Thyroid gland (tissue), 4 donors: ENCODE measurements at regions not wholly inside any gene's neighbourhood (a gene's known extent, or its start where the extent isn't known, plus 50 kb on each side); places are given as distances from the start of the nearest gene placed in this dataset.
A peak's percentile ranks its signal among the peaks of the same experiment; 100 is the strongest.

Source experiments
- DNase-seq, 2 donors: peaks; one replicate each; pipeline ENCODE4 v3.0.0-alpha.2; 2019
- H3K27ac ChIP-seq, 3 donors: fragments of 200-600 bp; sonication (generic); 1 replicate in 2 of 3; 2 replicates in 1 of 3; pipeline ENCODE4 v1.5.1; 2016 to 2019; ENCODE audit warnings: mild to moderate bottlenecking in 1 of 3, moderate library complexity in 1 of 3
- H3K27me3 ChIP-seq: fragments of 200-600 bp; sonication (generic); one replicate; pipeline ENCODE4 v1.5.1; 2019
- H3K36me3 ChIP-seq, 2 donors: fragments of 200-600 bp; sonication (generic); one replicate each; pipeline ENCODE4 v1.5.1; 2016 to 2019
- H3K4me1 ChIP-seq, 2 donors: fragments of 200-600 bp; sonication (generic); one replicate each; pipeline ENCODE4 v1.5.1; 2017 to 2019
- H3K4me3 ChIP-seq, 3 donors: fragments of 200-600 bp; sonication (generic); replicated peaks in 1 of 3; 1 replicate in 2 of 3; 2 replicates in 1 of 3; pipeline ENCODE4 v1.5.1; 2016; ENCODE audit warnings: mild to moderate bottlenecking in 1 of 3
- H3K9me3 ChIP-seq: fragments of 200-600 bp; sonication (generic); one replicate; pipeline ENCODE4 v1.5.1; 2017
- POLR2A ChIP-seq, 2 donors: fragments of 450-650 bp; IDR thresholded peaks; one replicate each; pipeline ENCODE4 v1.6.1; 2017; ENCODE audit warnings: antibody characterized with exemption in 2 of 2, mild to moderate bottlenecking in 2 of 2, moderate library complexity in 1 of 2
- WGBS, 2 donors: methylation state at CpG; one replicate each; pipeline ENCODE4 v1.1.5; 2017; 5-methylcytosine and 5-hydroxymethylcytosine counted together
- intact Hi-C: fragments of 100-400 bp; cut with DNase I; formaldehyde crosslinking; loops from one replicate; pipeline ENCODE4 v1.15.1; 2023
- TF ChIP-seq, protein P1 (sequence below), 6 experiments: fragments of 200-600 bp in 3 of 6; fragments of 450-650 bp in 3 of 6; sonication (generic) in 3 of 6; IDR thresholded peaks; one replicate each; pipeline ENCODE4 v1.5.1; 2016 to 2019; ENCODE audit warnings: antibody characterized with exemption in 6 of 6, mild to moderate bottlenecking in 2 of 6, inconsistent platforms in 1 of 6, moderate library complexity in 1 of 6

DNA sequence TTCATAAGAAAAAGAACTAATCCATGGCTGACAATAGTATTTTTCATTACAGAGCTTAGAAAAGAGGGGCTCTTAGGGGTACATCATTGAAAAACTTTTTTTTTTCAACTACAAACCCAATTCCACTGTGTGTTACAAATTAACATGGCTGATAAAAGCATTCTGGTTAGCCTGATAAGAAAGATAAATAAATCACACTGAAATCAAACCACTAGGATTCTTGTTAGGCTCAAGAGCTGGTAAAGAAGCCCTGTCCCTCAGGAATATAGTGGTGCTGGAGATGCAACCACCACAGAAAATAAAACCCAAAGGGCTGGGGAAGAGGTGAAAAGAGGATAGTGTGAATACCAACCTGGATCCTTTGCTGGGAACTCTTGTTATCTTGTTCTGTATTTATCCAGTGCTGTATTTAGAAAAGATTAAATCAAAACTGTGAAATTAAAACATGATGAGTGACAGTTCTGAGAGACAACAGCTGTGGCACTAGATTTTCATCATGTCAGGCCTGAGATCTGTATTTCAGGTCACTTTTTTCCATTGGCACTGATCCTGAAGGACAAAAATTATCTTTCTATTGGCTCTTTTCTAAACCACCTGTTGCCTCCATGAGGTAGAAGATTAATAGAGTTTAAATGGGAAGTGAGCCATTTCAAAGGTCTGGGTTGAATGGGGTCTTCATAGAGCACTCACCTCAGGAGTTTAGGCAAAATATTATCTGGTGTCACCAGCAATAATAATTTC lies 118.6 kb downstream of the ARRDC3 start:
- H3K4me1 ChIP-seq, result peaks cover 6 to 9% of the 10 kb centered on the region in 2 donors
- no peak for TF ChIP-seq POLR2A (IDR thresholded peaks at IDR 0.05)
- TF ChIP-seq, protein P1, sequence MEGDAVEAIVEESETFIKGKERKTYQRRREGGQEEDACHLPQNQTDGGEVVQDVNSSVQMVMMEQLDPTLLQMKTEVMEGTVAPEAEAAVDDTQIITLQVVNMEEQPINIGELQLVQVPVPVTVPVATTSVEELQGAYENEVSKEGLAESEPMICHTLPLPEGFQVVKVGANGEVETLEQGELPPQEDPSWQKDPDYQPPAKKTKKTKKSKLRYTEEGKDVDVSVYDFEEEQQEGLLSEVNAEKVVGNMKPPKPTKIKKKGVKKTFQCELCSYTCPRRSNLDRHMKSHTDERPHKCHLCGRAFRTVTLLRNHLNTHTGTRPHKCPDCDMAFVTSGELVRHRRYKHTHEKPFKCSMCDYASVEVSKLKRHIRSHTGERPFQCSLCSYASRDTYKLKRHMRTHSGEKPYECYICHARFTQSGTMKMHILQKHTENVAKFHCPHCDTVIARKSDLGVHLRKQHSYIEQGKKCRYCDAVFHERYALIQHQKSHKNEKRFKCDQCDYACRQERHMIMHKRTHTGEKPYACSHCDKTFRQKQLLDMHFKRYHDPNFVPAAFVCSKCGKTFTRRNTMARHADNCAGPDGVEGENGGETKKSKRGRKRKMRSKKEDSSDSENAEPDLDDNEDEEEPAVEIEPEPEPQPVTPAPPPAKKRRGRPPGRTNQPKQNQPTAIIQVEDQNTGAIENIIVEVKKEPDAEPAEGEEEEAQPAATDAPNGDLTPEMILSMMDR (IDR thresholded peaks at IDR 0.05), result no peak
- no peak overlapping the region for H3K4me3 ChIP-seq
- no peaks in the 10 kb centered on the region for H3K36me3 ChIP-seq
- H3K27me3 ChIP-seq, result no peaks in the 10 kb centered on the region
- no peaks in the 10 kb centered on the region for H3K9me3 ChIP-seq
- H3K27ac ChIP-seq, result no peak overlapping the region
- intact Hi-C loops, result no loop called here
- DNase-seq, result no peak

DNA sequence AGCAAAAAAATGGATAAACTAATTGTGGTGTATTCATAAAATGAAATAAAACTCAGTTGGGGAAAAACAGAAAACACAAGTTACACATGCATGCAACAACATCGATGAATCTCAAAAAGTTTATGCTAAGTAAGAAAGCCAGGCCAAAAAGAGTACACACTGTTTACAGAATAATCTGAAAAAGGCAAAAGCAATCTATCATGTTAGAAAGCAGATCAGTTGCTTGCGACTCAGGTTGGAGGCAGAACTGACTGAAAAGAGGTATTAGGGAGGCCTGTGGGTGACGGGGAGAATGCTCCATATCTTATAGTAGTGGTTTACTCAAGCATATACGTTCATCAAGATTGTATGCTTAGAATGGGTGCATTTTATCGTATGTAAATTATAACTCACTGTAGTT lies 119.2 kb downstream of the ARRDC3 start:
- TF ChIP-seq POLR2A (IDR thresholded peaks at IDR 0.05), result no peak
- TF ChIP-seq, protein P1 (IDR thresholded peaks at IDR 0.05), result no peak
- H3K36me3 ChIP-seq, result no peaks in the 10 kb centered on the region
- H3K4me3 ChIP-seq, result no peak overlapping the region
- H3K27me3 ChIP-seq, result no peaks in the 10 kb centered on the region
- peaks cover 6 to 9% of the 10 kb centered on the region in 2 donors for H3K4me1 ChIP-seq
- DNase-seq, result no peak
- 91 to 94% methylated on average over 5 of the region's 5 CpGs for WGBS, 2 donors
- intact Hi-C loops, result no loop called here
- H3K9me3 ChIP-seq, result no peaks in the 10 kb centered on the region
- H3K27ac ChIP-seq, result no peak overlapping the region

DNA sequence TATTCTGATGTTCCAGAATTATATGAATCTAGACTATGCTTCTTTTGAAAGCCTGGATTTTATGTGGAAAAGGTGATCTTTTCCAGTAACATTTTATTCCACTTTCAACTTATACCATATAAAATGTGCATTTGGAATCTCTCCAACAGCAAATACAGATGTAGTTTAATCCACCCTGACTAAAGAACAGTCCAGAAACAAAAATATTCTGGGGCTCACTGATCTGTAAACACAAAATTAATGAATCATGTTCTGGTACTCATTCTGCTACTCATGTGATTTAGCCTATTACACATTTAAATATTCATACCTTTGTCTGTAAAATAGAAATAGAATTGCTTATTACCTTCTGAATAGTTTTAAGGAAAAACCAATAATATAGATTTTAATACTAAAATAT lies 125.8 kb downstream of the ARRDC3 start:
- no peaks in the 10 kb centered on the region for H3K9me3 ChIP-seq
- H3K4me1 ChIP-seq, result peaks cover 16 to 23% of the 10 kb centered on the region in 2 donors
- H3K27me3 ChIP-seq, result no peaks in the 10 kb centered on the region
- H3K4me3 ChIP-seq, result no peak overlapping the region
- H3K36me3 ChIP-seq, result no peaks in the 10 kb centered on the region
- peak overlapping the region; percentile 91 to 95 (median 94) for H3K27ac ChIP-seq
- intact Hi-C loops, result no loop called here
- no peak for DNase-seq
- TF ChIP-seq, protein P1 (IDR thresholded peaks at IDR 0.05), result no peak
- TF ChIP-seq POLR2A (IDR thresholded peaks at IDR 0.05), result no peak

DNA sequence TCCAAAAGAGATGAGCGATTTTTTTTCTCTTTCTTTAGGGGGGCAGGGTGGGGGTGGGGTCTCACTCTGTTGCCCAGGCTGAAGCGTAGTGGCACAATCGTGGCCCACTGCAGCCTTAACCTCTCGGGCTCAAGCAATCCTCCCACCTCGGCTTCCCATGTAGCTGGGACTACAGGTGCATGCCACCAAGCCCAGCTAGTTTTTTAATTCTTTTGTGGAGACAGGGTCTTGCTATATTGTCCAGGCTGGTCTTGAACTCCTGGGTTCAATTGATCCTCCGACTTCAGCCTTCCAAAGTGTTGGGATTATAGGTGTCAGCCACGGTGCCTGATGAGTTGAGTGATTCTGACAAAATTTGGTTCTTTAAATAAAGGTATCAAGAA lies 127.0 kb downstream of the ARRDC3 start:
- peaks cover 16 to 27% of the 10 kb centered on the region in 2 donors for H3K4me1 ChIP-seq
- no peaks in the 10 kb centered on the region for H3K27me3 ChIP-seq
- no peaks in the 10 kb centered on the region for H3K36me3 ChIP-seq
- intact Hi-C loops, result no loop called here
- peak overlapping the region; percentile 91 to 95 (median 94) for H3K27ac ChIP-seq
- H3K4me3 ChIP-seq, result no peak overlapping the region
- TF ChIP-seq, protein P1 (IDR thresholded peaks at IDR 0.05), result no peak
- TF ChIP-seq POLR2A (IDR thresholded peaks at IDR 0.05), result no peak
- WGBS, 2 donors, result 82 to 86% methylated on average over 7 of the region's 7 CpGs
- no peaks in the 10 kb centered on the region for H3K9me3 ChIP-seq
- no peak for DNase-seq

DNA sequence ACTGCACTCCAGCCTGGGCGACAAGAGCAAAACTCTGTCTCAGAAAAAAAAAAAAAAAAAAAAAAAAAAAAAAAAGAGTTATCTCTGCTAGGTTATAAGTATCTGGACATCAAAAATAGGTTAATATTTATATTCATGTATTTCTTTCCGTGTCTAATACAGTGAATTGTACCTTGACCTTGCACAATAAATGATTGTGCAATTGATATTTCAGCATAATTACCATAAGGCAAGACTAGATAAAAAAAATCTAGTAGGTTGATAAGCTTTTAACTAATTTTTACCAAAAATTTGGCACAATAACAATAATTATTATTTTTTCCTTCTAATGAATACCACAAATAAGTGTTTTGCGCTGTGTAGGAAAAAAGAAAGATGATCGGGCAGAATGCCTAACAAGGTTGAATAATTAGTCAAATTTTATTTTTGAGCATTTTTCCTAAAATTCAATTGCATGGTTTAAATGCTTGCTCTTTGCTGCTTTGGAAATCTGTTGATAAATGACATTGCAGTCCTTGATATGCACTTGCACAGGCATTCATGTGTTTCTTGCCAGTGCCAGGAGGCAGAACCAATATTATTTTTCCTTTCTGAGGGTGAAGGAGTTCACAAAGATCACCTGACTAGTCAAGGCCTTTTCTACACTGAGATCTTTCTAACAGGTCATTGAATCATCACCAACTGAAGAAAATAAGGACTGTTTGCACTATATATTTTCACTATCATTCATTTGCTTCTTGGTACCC lies 127.5 kb downstream of the ARRDC3 start:
- DNase-seq, result peak; percentile 39 to 40
- TF ChIP-seq POLR2A (IDR thresholded peaks at IDR 0.05), result peak in 1 of 2 donors; percentile 34
- TF ChIP-seq, protein P1 (IDR thresholded peaks at IDR 0.05), result peak in 1 of 6 experiments; percentile 23
- intact Hi-C loops, result no loop called here
- Histone ChIP-seq H3K4me3 (no peak overlapping the region), H3K27ac (peak overlapping the region; percentile 91 to 95 (median 94)), H3K9me3 (no peaks in the 10 kb centered on the region), H3K27me3 (no peaks in the 10 kb centered on the region), H3K4me1 (peaks cover 16 to 27% of the 10 kb centered on the region in 2 donors), H3K36me3 (no peaks in the 10 kb centered on the region)
- WGBS, 2 donors, result 80 to 89% methylated on average over 4 of the region's 4 CpGs
